Activated T-cell treated with anti-CD3 and anti-CD28 coated beads, Interleukin-2, amount 50 U/mL, for 24 hours (primary cell): ENCODE measurements at regions not wholly inside any gene's neighbourhood (a gene's known extent, or its start where the extent isn't known, plus 50 kb on each side); places are given as distances from the start of the nearest gene placed in this dataset.

Experiments
- DNase-seq: peaks from one replicate; pipeline ENCODE4 v3.0.0-alpha.2; 2020
- H3K27ac Mint-ChIP-seq: 2 replicates; pipeline ENCODE4 v1.8.0; 2020; ENCODE audit warnings: mild to moderate bottlenecking, mixed read lengths
- H3K27me3 Mint-ChIP-seq: 2 replicates; pipeline ENCODE4 v1.8.0; 2020; ENCODE audit warnings: mixed read lengths
- H3K36me3 Mint-ChIP-seq: 2 replicates; pipeline ENCODE4 v1.8.0; 2020; ENCODE audit warnings: low read depth, mixed read lengths
- H3K4me1 Mint-ChIP-seq: 2 replicates; pipeline ENCODE4 v1.8.0; 2020; ENCODE audit warnings: low read depth, mixed read lengths
- H3K4me3 Mint-ChIP-seq: 2 replicates; pipeline ENCODE4 v1.8.0; 2020; ENCODE audit warnings: mild to moderate bottlenecking, moderate library complexity, mixed read lengths
- H3K9me3 Mint-ChIP-seq: 2 replicates; pipeline ENCODE4 v1.8.0; 2020; ENCODE audit warnings: mixed read lengths

GRCh38 chr13:40215311-40215710, 451.1 kb downstream of the FOXO1 start:
- Mint-ChIP-seq H3K4me1 (peaks cover 66% of the 10 kb centered on the region), H3K27me3 (no peaks in the 10 kb centered on the region), H3K27ac (no peak overlapping the region), H3K4me3 (no peak overlapping the region), H3K9me3 (peaks cover 20% of the 10 kb centered on the region), H3K36me3 (peaks cover 4% of the 10 kb centered on the region)
- no peak for DNase-seq

- H3K9me3 Mint-ChIP-seq = peaks cover 20% of the 10 kb centered on the region
- H3K36me3 Mint-ChIP-seq = peaks cover 4% of the 10 kb centered on the region
- H3K27ac Mint-ChIP-seq = no peak overlapping the region
- no peak for DNase-seq
- H3K4me3 Mint-ChIP-seq = no peak overlapping the region
- peaks cover 67% of the 10 kb centered on the region for H3K4me1 Mint-ChIP-seq
- no peaks in the 10 kb centered on the region for H3K27me3 Mint-ChIP-seq
Measured at GRCh38 chr13:40215747-40216146, 450.7 kb downstream of the FOXO1 start.

- peaks cover 20% of the 10 kb centered on the region for H3K9me3 Mint-ChIP-seq
- no peak overlapping the region for H3K27ac Mint-ChIP-seq
- no peak overlapping the region for H3K4me3 Mint-ChIP-seq
- H3K27me3 Mint-ChIP-seq = no peaks in the 10 kb centered on the region
- DNase-seq = no peak
- H3K4me1 Mint-ChIP-seq = peaks cover 73% of the 10 kb centered on the region
- peaks cover 4% of the 10 kb centered on the region for H3K36me3 Mint-ChIP-seq
Measured at GRCh38 chr13:40217675-40218074, 448.8 kb downstream of the FOXO1 start.

- H3K27me3 Mint-ChIP-seq = no peaks in the 10 kb centered on the region
- DNase-seq = peak; percentile 47
- peaks cover 4% of the 10 kb centered on the region for H3K36me3 Mint-ChIP-seq
- H3K4me3 Mint-ChIP-seq = no peak overlapping the region
- H3K4me1 Mint-ChIP-seq = peaks cover 80% of the 10 kb centered on the region
- peaks cover 11% of the 10 kb centered on the region for H3K9me3 Mint-ChIP-seq
- peak overlapping the region; percentile 93 for H3K27ac Mint-ChIP-seq
Measured at GRCh38 chr13:40220299-40220935, 446.0 kb downstream of the FOXO1 start.

- Mint-ChIP-seq H3K27ac (peak overlapping the region; percentile 93), H3K27me3 (no peaks in the 10 kb centered on the region), H3K4me3 (peak overlapping the region; percentile 24), H3K36me3 (peaks cover 4% of the 10 kb centered on the region), H3K4me1 (peaks cover 75% of the 10 kb centered on the region), H3K9me3 (peaks cover 10% of the 10 kb centered on the region)
- no peak for DNase-seq
Measured at GRCh38 chr13:40221131-40221459, 445.3 kb downstream of the FOXO1 start.

- peaks cover 9% of the 10 kb centered on the region for H3K9me3 Mint-ChIP-seq
- peaks cover 73% of the 10 kb centered on the region for H3K4me1 Mint-ChIP-seq
- H3K27ac Mint-ChIP-seq = peak overlapping the region; percentile 93
- peak; percentile 49 for DNase-seq
- peak overlapping the region; percentile 24 for H3K4me3 Mint-ChIP-seq
- H3K27me3 Mint-ChIP-seq = no peaks in the 10 kb centered on the region
- peaks cover 3% of the 10 kb centered on the region for H3K36me3 Mint-ChIP-seq
Measured at GRCh38 chr13:40221460-40222201, 444.8 kb downstream of the FOXO1 start.

- no peaks in the 10 kb centered on the region for H3K9me3 Mint-ChIP-seq
- no peak overlapping the region for H3K27ac Mint-ChIP-seq
- no peak for DNase-seq
- H3K4me3 Mint-ChIP-seq = no peak overlapping the region
- peaks cover 53% of the 10 kb centered on the region for H3K4me1 Mint-ChIP-seq
- no peaks in the 10 kb centered on the region for H3K36me3 Mint-ChIP-seq
- no peaks in the 10 kb centered on the region for H3K27me3 Mint-ChIP-seq
Measured at GRCh38 chr13:40223585-40223984, 442.9 kb downstream of the FOXO1 start.

GRCh38 chr13:40228496-40228895, 437.9 kb downstream of the FOXO1 start:
- H3K4me1 Mint-ChIP-seq = peaks cover 32% of the 10 kb centered on the region
- no peaks in the 10 kb centered on the region for H3K36me3 Mint-ChIP-seq
- no peak overlapping the region for H3K4me3 Mint-ChIP-seq
- no peak overlapping the region for H3K27ac Mint-ChIP-seq
- DNase-seq = no peak
- peaks cover 6% of the 10 kb centered on the region for H3K9me3 Mint-ChIP-seq
- no peaks in the 10 kb centered on the region for H3K27me3 Mint-ChIP-seq

- H3K4me3 Mint-ChIP-seq = no peak overlapping the region
- H3K36me3 Mint-ChIP-seq = no peaks in the 10 kb centered on the region
- no peak overlapping the region for H3K27ac Mint-ChIP-seq
- peaks cover 27% of the 10 kb centered on the region for H3K4me1 Mint-ChIP-seq
- H3K9me3 Mint-ChIP-seq = peaks cover 6% of the 10 kb centered on the region
- H3K27me3 Mint-ChIP-seq = no peaks in the 10 kb centered on the region
- DNase-seq = no peak
Measured at GRCh38 chr13:40228990-40229389, 437.5 kb downstream of the FOXO1 start.

- Mint-ChIP-seq H3K4me3 (no peak overlapping the region), H3K9me3 (peaks cover 6% of the 10 kb centered on the region), H3K27me3 (no peaks in the 10 kb centered on the region), H3K36me3 (no peaks in the 10 kb centered on the region), H3K4me1 (peaks cover 34% of the 10 kb centered on the region), H3K27ac (no peak overlapping the region)
- DNase-seq = no peak
Measured at GRCh38 chr13:40230833-40231266, 435.6 kb downstream of the FOXO1 start.

GRCh38 chr13:40231311-40231710, 435.1 kb downstream of the FOXO1 start:
- no peak for DNase-seq
- Mint-ChIP-seq H3K27me3 (no peaks in the 10 kb centered on the region), H3K4me3 (no peak overlapping the region), H3K4me1 (peaks cover 34% of the 10 kb centered on the region), H3K9me3 (peaks cover 6% of the 10 kb centered on the region), H3K27ac (no peak overlapping the region), H3K36me3 (no peaks in the 10 kb centered on the region)

GRCh38 chr13:40231751-40232150, 434.7 kb downstream of the FOXO1 start:
- no peaks in the 10 kb centered on the region for H3K36me3 Mint-ChIP-seq

GRCh38 chr13:40232311-40233040, 434.0 kb downstream of the FOXO1 start:
- no peak for DNase-seq
- H3K9me3 Mint-ChIP-seq = peaks cover 6% of the 10 kb centered on the region
- no peak overlapping the region for H3K4me3 Mint-ChIP-seq
- H3K4me1 Mint-ChIP-seq = peaks cover 34% of the 10 kb centered on the region
- no peaks in the 10 kb centered on the region for H3K36me3 Mint-ChIP-seq
- no peak overlapping the region for H3K27ac Mint-ChIP-seq
- H3K27me3 Mint-ChIP-seq = no peaks in the 10 kb centered on the region

More at GRCh38 chr13:40231751-40232150, 434.7 kb downstream of the FOXO1 start:
- no peak overlapping the region for H3K27ac Mint-ChIP-seq
- DNase-seq = no peak
- H3K4me1 Mint-ChIP-seq = peaks cover 34% of the 10 kb centered on the region
- peaks cover 6% of the 10 kb centered on the region for H3K9me3 Mint-ChIP-seq
- H3K4me3 Mint-ChIP-seq = no peak overlapping the region
- no peaks in the 10 kb centered on the region for H3K27me3 Mint-ChIP-seq

GRCh38 chr13:40233731-40234195, 432.7 kb downstream of the FOXO1 start:
- Mint-ChIP-seq H3K4me3 (no peak overlapping the region), H3K27me3 (no peaks in the 10 kb centered on the region), H3K27ac (no peak overlapping the region), H3K36me3 (no peaks in the 10 kb centered on the region), H3K9me3 (peaks cover 6% of the 10 kb centered on the region), H3K4me1 (peaks cover 34% of the 10 kb centered on the region)
- DNase-seq = no peak
